A673 (cell line): ENCODE measurements at regions not wholly inside any gene's neighbourhood (a gene's known extent, or its start where the extent isn't known, plus 50 kb on each side); places are given as distances from the start of the nearest gene placed in this dataset.

Experiments
- BruUV-seq: library from RNA; stranded (reverse); fragments of 400-500 nt; replicated peaks from 2 replicates; lab custom pipeline; 2021; lab: Mats Ljungman, UMichigan
- CTCF ChIA-PET: fragments of 300-600 bp; sonication (Branson Sonifier 250); formaldehyde crosslinking; loops from one replicate; lab custom pipeline; 2022; ENCODE audit warnings: antibody characterized with exemption; lab: Charles Lee
- POLR2A ChIA-PET: fragments of 300-600 bp; sonication (Branson Sonifier 250); formaldehyde crosslinking; loops from one replicate; lab custom pipeline; 2022; ENCODE audit warnings: antibody characterized with exemption; ENCODE audit not compliant: low non-redundant PET; lab: Charles Lee
- DNase-seq: peaks from one replicate; pipeline ENCODE4 v3.0.0-alpha.2; 2015; ENCODE audit warnings: low spot score
- H3K27ac ChIP-seq: fragments of 200-600 bp; sonication (generic); 2 replicates; pipeline ENCODE4 v1.5.1; 2016; ENCODE audit warnings: mixed run types, low read depth, mild to moderate bottlenecking, mixed read lengths, antibody characterized with exemption, low read length; ENCODE audit not compliant: poor library complexity, severe bottlenecking
- H3K27me3 ChIP-seq: fragments of 200-600 bp; sonication (generic); replicated peaks from 2 replicates; pipeline ENCODE4 v1.6.1; 2017; ENCODE audit warnings: mixed run types, low read depth, mild to moderate bottlenecking, mixed read lengths, antibody characterized with exemption, low read length; ENCODE audit not compliant: insufficient read depth, poor library complexity
- H3K36me3 ChIP-seq: fragments of 200-600 bp; sonication (generic); 2 replicates; pipeline ENCODE4 v1.6.1; 2016; ENCODE audit warnings: mixed run types, mild to moderate bottlenecking, mixed read lengths, antibody characterized with exemption, low read length; ENCODE audit not compliant: insufficient read depth, poor library complexity, severe bottlenecking
- H3K4me1 ChIP-seq: fragments of 200-600 bp; sonication (generic); 2 replicates; pipeline ENCODE4 v1.6.1; 2017; ENCODE audit warnings: mixed run types, mild to moderate bottlenecking, mixed read lengths, antibody characterized with exemption, low read length; ENCODE audit not compliant: insufficient read depth, poor library complexity, severe bottlenecking
- H3K4me3 ChIP-seq: fragments of 200-600 bp; sonication (generic); 2 replicates; pipeline ENCODE4 v1.5.1; 2016; ENCODE audit warnings: low read depth, mixed run types, mild to moderate bottlenecking, mixed read lengths, low read length; ENCODE audit not compliant: poor library complexity, severe bottlenecking
- H3K9me3 ChIP-seq: fragments of 200-600 bp; sonication (generic); 2 replicates; pipeline ENCODE4 v1.6.1; 2016; ENCODE audit warnings: mixed run types, low read depth, mild to moderate bottlenecking, mixed read lengths, antibody characterized with exemption, low read length; ENCODE audit not compliant: poor library complexity, severe bottlenecking
- EZH2 ChIP-seq: fragments of 200-600 bp; sonication (generic); IDR thresholded peaks from 2 replicates; pipeline ENCODE4 v1.6.1; 2017; ENCODE audit warnings: borderline replicate concordance, low read depth, mild to moderate bottlenecking, mixed read lengths, antibody characterized with exemption, low read length; ENCODE audit not compliant: poor library complexity, severe bottlenecking
- intact Hi-C: fragments of 100-400 bp; cut with micrococcal nuclease; formaldehyde crosslinking; loops from one replicate; pipeline ENCODE4 v1.10.0; 2022; ENCODE audit not compliant: unreplicated experiment
- TF ChIP-seq, protein P1 (sequence below): fragments of 300-800, 200-600 bp; sonication (generic); conservative IDR thresholded peaks from 2 replicates; pipeline ENCODE4 v1.5.1; 2017; ENCODE audit warnings: low read depth, mild to moderate bottlenecking, antibody characterized with exemption, low read length, moderate library complexity, mixed read lengths

GRCh38 chr13:104045907-104046306 lies 979.7 kb upstream of the SLC10A2 start:
- DNase-seq: no peak
- intact Hi-C loops: no loop called here
- BruUV-seq: no TSS peak
- no peaks in the 10 kb centered on the region for H3K36me3 ChIP-seq
- no peaks in the 10 kb centered on the region for H3K9me3 ChIP-seq
- no peak overlapping the region for H3K4me3 ChIP-seq
- H3K27ac ChIP-seq: no peak overlapping the region
- POLR2A ChIA-PET: no interaction called here
- H3K27me3 ChIP-seq: no peaks in the 10 kb centered on the region
- CTCF ChIA-PET: no interaction called here
- TF ChIP-seq EZH2: no peak
- TF ChIP-seq, protein P1, sequence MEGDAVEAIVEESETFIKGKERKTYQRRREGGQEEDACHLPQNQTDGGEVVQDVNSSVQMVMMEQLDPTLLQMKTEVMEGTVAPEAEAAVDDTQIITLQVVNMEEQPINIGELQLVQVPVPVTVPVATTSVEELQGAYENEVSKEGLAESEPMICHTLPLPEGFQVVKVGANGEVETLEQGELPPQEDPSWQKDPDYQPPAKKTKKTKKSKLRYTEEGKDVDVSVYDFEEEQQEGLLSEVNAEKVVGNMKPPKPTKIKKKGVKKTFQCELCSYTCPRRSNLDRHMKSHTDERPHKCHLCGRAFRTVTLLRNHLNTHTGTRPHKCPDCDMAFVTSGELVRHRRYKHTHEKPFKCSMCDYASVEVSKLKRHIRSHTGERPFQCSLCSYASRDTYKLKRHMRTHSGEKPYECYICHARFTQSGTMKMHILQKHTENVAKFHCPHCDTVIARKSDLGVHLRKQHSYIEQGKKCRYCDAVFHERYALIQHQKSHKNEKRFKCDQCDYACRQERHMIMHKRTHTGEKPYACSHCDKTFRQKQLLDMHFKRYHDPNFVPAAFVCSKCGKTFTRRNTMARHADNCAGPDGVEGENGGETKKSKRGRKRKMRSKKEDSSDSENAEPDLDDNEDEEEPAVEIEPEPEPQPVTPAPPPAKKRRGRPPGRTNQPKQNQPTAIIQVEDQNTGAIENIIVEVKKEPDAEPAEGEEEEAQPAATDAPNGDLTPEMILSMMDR: no peak
- H3K4me1 ChIP-seq: no peaks in the 10 kb centered on the region

DNA sequence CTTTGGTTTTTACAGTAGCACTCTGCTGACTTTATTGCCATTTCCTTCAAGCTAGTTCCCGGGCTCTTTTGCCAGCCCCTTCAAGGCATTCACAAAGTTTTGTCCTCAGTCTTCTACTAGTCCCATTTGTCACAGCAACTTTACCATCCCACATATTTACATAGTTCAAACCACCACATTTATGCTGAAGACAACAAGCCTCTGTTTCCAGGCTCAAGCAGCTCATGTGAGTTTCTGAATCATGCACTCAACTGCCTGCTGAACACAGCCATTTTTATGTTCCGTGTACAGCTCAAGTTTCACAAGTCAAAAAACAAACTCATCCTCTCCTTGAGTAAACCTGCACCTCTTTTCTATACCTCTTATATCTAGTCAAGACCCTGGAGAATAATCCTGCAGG lies 977.0 kb upstream of the SLC10A2 start:
- no peak for DNase-seq
- H3K4me3 ChIP-seq: no peak overlapping the region
- CTCF ChIA-PET: no interaction called here

DNA sequence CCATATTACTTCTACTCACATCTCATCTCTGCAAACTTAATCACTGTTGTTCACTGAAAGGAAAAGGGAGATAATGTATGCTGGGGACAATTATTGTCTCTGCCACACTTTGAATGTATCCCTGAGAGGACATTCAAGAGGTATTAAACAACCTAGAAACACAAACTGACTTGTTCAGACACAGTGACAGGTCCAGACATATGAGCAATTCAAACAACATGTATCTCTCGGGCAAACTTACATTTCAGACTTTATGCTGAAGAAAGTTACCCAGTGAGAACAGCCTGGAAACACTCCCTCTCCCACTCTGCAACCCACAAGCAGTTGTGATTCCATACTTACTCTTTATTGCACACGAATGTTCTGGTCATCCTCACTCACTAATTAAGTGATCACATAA lies 968.7 kb upstream of the SLC10A2 start:
- CTCF ChIA-PET: no interaction called here
- H3K4me1 ChIP-seq: no peaks in the 10 kb centered on the region
- BruUV-seq: no TSS peak
- DNase-seq: no peak
- H3K4me3 ChIP-seq: no peak overlapping the region
- POLR2A ChIA-PET: no interaction called here
- no peak for TF ChIP-seq EZH2
- no peaks in the 10 kb centered on the region for H3K36me3 ChIP-seq
- no peak overlapping the region for H3K27ac ChIP-seq
- H3K9me3 ChIP-seq: no peaks in the 10 kb centered on the region
- no peaks in the 10 kb centered on the region for H3K27me3 ChIP-seq
- intact Hi-C loops: no loop called here

More for the DNA sequence above, 977.0 kb upstream of the SLC10A2 start:
- TF ChIP-seq EZH2: no peak
- TF ChIP-seq, protein P1: no peak
- no TSS peak for BruUV-seq
- Histone ChIP-seq H3K27me3 (no peaks in the 10 kb centered on the region), H3K9me3 (no peaks in the 10 kb centered on the region), H3K27ac (no peak overlapping the region), H3K4me1 (no peaks in the 10 kb centered on the region), H3K36me3 (no peaks in the 10 kb centered on the region)
- POLR2A ChIA-PET: no interaction called here
- intact Hi-C loops: no loop called here

DNA sequence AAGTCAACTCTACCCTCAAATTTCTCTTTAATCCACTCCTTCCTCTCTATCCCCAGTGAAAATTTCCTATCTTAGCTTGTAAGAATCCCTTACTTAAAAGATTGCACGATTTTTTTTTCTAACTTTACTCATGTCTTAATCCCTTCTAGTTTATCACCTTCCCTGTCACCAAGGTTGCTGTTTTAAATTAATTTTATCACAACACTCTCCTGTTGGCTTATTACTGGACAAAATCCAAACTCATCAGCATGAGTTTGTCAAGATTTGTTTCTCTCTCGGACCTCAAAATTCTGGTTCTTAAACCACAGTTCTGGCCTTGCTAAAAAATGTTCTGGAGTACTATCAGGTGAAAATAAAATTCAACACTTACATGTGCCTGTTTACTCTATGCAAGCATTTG lies 959.1 kb upstream of the SLC10A2 start:
- Histone ChIP-seq H3K4me1 (no peaks in the 10 kb centered on the region), H3K36me3 (no peaks in the 10 kb centered on the region), H3K4me3 (no peak overlapping the region), H3K9me3 (no peaks in the 10 kb centered on the region), H3K27me3 (no peaks in the 10 kb centered on the region), H3K27ac (no peak overlapping the region)
- intact Hi-C loops: no loop called here
- DNase-seq: no peak
- CTCF ChIA-PET: no interaction called here
- BruUV-seq: no TSS peak
- no peak for TF ChIP-seq EZH2
- TF ChIP-seq, protein P1: no peak
- POLR2A ChIA-PET: no interaction called here
